ENCODE measurements at regions not wholly inside any gene's neighbourhood (a gene's known extent, or its start where the extent isn't known, plus 50 kb on each side); places are given as distances from the start of the nearest gene placed in this dataset.
A peak's percentile ranks its signal among the peaks of the same experiment; 100 is the strongest.

DNA sequence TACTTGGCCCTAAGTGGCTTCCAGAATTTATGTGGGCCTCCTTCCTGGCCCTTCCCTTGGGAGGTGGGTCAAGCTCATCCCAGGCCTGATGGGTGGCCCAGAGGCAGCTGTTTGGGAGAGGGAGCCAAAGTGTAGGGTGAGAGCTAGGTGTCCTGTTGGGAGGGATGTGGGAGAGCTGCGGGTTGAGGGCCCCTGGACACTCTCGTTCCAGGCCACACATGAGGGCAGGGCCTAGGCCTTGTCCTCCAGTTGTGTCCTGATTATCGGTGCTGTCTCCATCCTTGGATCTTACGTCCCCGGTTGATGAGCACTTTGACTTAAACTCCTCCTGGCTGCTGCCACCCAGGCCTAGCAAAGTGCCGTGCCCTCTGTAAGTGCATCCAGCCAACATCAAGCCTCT lies 177.5 kb upstream of the VASH1 start:
- DNase-seq (ENCODE audit: low read depth), result no peak
- no peak overlapping the region for H3K4me3 ChIP-seq (ENCODE audit: low read length)
- TF ChIP-seq, protein P1, sequence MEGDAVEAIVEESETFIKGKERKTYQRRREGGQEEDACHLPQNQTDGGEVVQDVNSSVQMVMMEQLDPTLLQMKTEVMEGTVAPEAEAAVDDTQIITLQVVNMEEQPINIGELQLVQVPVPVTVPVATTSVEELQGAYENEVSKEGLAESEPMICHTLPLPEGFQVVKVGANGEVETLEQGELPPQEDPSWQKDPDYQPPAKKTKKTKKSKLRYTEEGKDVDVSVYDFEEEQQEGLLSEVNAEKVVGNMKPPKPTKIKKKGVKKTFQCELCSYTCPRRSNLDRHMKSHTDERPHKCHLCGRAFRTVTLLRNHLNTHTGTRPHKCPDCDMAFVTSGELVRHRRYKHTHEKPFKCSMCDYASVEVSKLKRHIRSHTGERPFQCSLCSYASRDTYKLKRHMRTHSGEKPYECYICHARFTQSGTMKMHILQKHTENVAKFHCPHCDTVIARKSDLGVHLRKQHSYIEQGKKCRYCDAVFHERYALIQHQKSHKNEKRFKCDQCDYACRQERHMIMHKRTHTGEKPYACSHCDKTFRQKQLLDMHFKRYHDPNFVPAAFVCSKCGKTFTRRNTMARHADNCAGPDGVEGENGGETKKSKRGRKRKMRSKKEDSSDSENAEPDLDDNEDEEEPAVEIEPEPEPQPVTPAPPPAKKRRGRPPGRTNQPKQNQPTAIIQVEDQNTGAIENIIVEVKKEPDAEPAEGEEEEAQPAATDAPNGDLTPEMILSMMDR (conservative IDR thresholded peaks at IDR 0.05; ENCODE audit: low read depth, low read length), result no peak

DNA sequence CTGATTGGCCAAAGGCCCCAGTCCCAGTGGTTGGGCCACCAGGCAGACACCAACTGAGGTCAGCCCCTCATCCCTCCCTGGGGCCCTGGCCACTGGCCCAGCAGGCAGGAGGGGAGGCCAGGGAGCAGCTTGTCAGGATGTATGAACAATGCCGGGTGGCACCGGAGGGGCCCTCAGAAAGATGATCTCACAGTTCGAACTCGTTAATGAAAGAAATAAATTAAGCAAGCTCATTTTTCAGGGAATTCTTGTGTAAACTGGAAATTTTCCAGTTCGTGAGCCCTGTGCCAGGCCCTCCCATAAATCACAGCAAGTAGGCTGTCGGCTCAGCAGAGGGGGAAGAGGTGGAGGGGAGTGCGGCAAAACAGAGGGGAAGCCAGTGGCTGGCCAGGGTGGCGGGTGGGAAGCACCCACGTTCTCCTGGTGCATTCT lies 177.0 kb upstream of the VASH1 start:
- H3K4me3 ChIP-seq (ENCODE audit: low read length), result no peak overlapping the region
- TF ChIP-seq, protein P1 (conservative IDR thresholded peaks at IDR 0.05; ENCODE audit: low read depth, low read length), result no peak
- DNase-seq (ENCODE audit: low read depth), result peak; percentile 8

DNA sequence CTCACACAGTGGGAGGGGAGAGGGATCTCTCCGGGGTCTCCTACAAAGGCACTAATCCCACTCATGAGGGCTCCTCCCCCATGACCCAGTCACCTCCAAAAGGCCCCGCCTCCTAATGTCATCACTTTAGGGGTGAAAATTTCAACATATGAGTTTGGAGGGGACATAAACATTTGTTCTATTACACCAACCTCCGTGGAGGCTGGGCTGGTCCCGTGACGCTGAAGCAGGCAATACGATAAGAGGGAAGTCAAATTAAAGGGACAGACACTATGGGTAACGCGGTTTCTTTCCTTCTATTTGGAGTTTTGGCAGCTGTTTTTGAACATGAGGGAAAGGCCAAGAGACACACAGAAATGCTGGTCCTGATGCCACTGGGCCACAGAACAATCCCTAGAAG lies 175.7 kb upstream of the VASH1 start:
- no peak for DNase-seq (ENCODE audit: low read depth)
- H3K4me3 ChIP-seq (ENCODE audit: low read length), result no peak overlapping the region
- TF ChIP-seq, protein P1 (conservative IDR thresholded peaks at IDR 0.05; ENCODE audit: low read depth, low read length), result no peak

DNA sequence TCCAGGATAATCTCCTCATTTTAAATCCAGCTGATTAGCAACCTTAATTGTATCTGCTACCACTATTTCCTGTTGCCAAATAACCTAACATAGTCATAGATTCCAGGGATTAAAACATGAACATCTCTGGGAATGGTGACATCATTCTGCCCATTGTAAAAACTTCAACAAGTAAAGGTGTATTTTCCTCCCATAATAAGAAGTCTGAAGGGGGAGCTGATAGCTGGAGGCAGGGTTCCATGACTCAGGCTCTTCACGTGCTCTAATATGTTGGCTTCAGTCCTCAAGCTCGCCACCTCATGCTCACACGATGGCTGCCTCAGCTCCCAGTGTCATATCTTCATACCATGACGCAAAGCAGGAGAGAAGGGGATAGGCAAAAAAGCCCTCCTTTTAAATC lies 172.0 kb upstream of the VASH1 start:
- DNase-seq (ENCODE audit: low read depth), result no peak
- TF ChIP-seq, protein P1 (conservative IDR thresholded peaks at IDR 0.05; ENCODE audit: low read depth, low read length), result no peak
- no peak overlapping the region for H3K4me3 ChIP-seq (ENCODE audit: low read length)

DNA sequence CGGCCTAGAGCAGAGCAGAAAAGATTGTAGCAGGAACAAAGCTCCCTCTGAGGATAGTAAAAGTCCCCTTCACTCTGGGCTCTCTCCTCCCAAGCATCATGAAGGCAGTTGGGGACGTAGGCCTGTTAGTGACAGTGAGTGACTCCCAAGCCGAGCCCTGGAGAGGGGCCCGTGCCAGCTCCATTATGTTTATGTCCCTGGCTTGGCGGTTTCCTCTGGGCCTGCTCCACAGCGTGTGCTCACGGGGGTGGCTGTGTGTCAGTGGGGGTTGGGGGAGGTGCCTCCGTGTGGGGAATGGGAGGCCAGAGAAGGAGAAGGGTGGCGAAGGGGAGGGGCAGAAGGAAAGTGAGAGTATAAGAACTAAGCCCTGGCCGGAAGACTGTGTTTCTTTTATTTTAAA lies 170.0 kb upstream of the VASH1 start:
- TF ChIP-seq, protein P1 (conservative IDR thresholded peaks at IDR 0.05; ENCODE audit: low read depth, low read length), result no peak
- no peak overlapping the region for H3K4me3 ChIP-seq (ENCODE audit: low read length)
- no peak for DNase-seq (ENCODE audit: low read depth)

DNA sequence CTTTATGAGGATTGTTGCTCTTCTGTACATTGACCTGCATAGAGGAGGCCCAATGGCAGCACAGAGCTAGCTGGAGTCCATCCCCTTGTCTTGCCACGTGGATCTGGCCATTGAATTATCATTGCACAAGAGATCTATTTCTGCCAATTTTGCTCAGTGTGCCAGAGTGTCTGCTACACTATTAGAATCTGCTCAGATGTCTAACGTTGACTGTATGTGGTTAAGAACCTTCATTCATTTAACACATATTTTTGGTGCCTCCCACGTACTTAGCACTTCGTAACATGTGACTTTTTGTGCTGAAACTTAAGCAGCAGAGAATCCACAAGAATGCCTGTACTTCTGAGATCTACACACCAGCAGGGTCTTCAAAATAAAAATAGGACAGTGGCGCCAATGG lies 166.0 kb upstream of the VASH1 start:
- no peak for DNase-seq (ENCODE audit: low read depth)
- TF ChIP-seq, protein P1 (conservative IDR thresholded peaks at IDR 0.05; ENCODE audit: low read depth, low read length), result no peak
- no peak overlapping the region for H3K4me3 ChIP-seq (ENCODE audit: low read length)

DNA sequence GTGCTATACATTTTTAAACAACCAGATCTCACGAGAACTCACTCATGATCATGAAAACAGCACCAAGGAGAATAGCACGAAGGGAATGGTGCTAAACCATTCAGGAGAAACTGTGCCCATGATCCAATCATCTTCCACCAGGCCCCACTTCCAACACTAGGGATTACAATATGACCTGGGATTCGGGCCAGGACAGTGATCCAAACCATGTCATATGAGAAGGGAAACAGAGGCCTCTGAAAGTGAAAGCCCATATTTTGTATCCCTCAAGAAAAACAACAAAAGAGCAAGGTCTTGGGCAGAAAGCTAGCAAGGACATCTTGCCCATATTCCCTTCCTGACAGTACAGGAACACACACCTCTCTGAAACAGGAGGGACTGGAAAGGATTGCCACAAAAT lies 163.9 kb upstream of the VASH1 start:
- TF ChIP-seq, protein P1 (conservative IDR thresholded peaks at IDR 0.05; ENCODE audit: low read depth, low read length), result no peak
- DNase-seq (ENCODE audit: low read depth), result no peak
- no peak overlapping the region for H3K4me3 ChIP-seq (ENCODE audit: low read length)
